22Rv1 (cell line): ENCODE measurements at regions not wholly inside any gene's neighbourhood (a gene's known extent, or its start where the extent isn't known, plus 50 kb on each side); places are given as distances from the start of the nearest gene placed in this dataset.

Experiments
- ZFX ChIP-seq: fragments of 450-650 bp; IDR thresholded peaks from 2 replicates; pipeline ENCODE4 v1.6.1; 2017; ENCODE audit warnings: antibody characterized with exemption, borderline replicate concordance
- TF ChIP-seq, protein P1 (sequence below): fragments of 450-650 bp; IDR thresholded peaks from 2 replicates; pipeline ENCODE4 v1.5.1; 2017; ENCODE audit warnings: mild to moderate bottlenecking

DNA sequence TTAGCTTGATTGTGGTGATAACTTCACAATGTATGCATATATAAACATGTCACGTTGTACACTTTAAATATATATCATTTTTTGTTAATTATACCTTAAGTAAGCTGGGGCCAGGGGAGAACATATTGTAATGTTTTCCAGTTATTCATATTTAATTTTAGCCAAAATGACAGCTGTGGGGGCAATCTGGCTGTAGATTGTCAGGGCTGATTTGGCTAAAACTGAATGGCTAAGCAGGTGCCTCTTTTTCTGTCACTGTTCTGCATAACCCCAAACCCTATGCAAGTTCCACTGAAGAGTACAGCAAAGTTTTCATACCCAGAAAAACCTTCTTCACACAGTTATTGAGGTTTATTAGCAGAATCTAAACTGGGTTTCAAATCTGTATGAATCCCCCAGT is 318.2 kb downstream of the PTPRC start:
- TF ChIP-seq, protein P1, sequence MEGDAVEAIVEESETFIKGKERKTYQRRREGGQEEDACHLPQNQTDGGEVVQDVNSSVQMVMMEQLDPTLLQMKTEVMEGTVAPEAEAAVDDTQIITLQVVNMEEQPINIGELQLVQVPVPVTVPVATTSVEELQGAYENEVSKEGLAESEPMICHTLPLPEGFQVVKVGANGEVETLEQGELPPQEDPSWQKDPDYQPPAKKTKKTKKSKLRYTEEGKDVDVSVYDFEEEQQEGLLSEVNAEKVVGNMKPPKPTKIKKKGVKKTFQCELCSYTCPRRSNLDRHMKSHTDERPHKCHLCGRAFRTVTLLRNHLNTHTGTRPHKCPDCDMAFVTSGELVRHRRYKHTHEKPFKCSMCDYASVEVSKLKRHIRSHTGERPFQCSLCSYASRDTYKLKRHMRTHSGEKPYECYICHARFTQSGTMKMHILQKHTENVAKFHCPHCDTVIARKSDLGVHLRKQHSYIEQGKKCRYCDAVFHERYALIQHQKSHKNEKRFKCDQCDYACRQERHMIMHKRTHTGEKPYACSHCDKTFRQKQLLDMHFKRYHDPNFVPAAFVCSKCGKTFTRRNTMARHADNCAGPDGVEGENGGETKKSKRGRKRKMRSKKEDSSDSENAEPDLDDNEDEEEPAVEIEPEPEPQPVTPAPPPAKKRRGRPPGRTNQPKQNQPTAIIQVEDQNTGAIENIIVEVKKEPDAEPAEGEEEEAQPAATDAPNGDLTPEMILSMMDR: no peak
- TF ChIP-seq ZFX: no peak
